K562 (cell line): ENCODE measurements at regions not wholly inside any gene's neighbourhood (a gene's known extent, or its start where the extent isn't known, plus 50 kb on each side); places are given as distances from the start of the nearest gene placed in this dataset.

Experiments
- BCL6 ChIP-seq: fragments of 250-450 bp; sonication (Bioruptor Pico); IDR thresholded peaks from 2 replicates; pipeline ENCODE4 v1.4.0; 2020
- CHD4 ChIP-seq: fragments of 200-600 bp; sonication (generic); IDR thresholded peaks from 3 replicates; pipeline ENCODE4 v1.6.1; 2012; ENCODE audit warnings: low read depth, mild to moderate bottlenecking, mixed read lengths, low read length, inconsistent platforms; ENCODE audit not compliant: insufficient read depth, insufficient replicate concordance, poor library complexity, severe bottlenecking
- DDX20 ChIP-seq: fragments of 450-650 bp; IDR thresholded peaks from 2 replicates; pipeline ENCODE4 v1.6.1; 2016; ENCODE audit warnings: missing genetic modification characterization, low read depth, mild to moderate bottlenecking, missing compliant biosample characterization, moderate library complexity
- HMG20A ChIP-seq: fragments of 450-650 bp; formaldehyde crosslinking; conservative IDR thresholded peaks from 2 replicates; pipeline ENCODE4 v1.4.0; 2020; ENCODE audit warnings: mild to moderate bottlenecking, mixed read lengths
- KDM2B ChIP-seq: fragments of 250-450 bp; sonication (Bioruptor Pico); IDR thresholded peaks from 2 replicates; pipeline ENCODE4 v1.8.0; 2021; ENCODE audit warnings: mild to moderate bottlenecking, moderate library complexity
- NFE2L1 ChIP-seq: fragments of 450-650 bp; IDR thresholded peaks from 2 replicates; pipeline ENCODE4 v1.6.1; 2016; ENCODE audit warnings: missing genetic modification characterization, low read depth, mild to moderate bottlenecking, missing compliant biosample characterization, moderate library complexity, borderline replicate concordance
- NR2C2 ChIP-seq, 2 experiments: fragments of 200-800 bp in 1 of 2; sonication (Bioruptor generic) in 1 of 2; sonication (generic) in 1 of 2; formaldehyde crosslinking in 1 of 2; IDR thresholded peaks; 2 replicates each; pipeline versions ENCODE4 v1.6.1 to v1.8.0; 2016 to 2022; ENCODE audit warnings: mild to moderate bottlenecking in 1 of 2, missing compliant biosample characterization in 1 of 2, missing genetic modification characterization in 1 of 2, missing genetic modification reagents in 1 of 2
- SAFB2 ChIP-seq: fragments of 200-400 bp; formaldehyde crosslinking; IDR thresholded peaks from 2 replicates; pipeline ENCODE4 v1.6.1; 2018; ENCODE audit warnings: borderline replicate concordance, low read length, low read depth, moderate library complexity; ENCODE audit not compliant: severe bottlenecking
- SIN3B ChIP-seq: fragments of 450-650 bp; IDR thresholded peaks from 2 replicates; pipeline ENCODE4 v1.6.1; 2017; ENCODE audit warnings: low read depth, mild to moderate bottlenecking, moderate library complexity
- TARDBP ChIP-seq: fragments of 450-650 bp; IDR thresholded peaks from 2 replicates; pipeline ENCODE4 v1.6.1; 2016
- TBL1XR1 ChIP-seq, 2 experiments: IDR thresholded peaks; 2 replicates each; pipeline ENCODE4 v1.6.1; 2012; ENCODE audit warnings: improper control_type of control experiment in 2 of 2, low read length in 2 of 2, mild to moderate bottlenecking in 1 of 2
- THRB ChIP-seq: fragments of 450-650 bp; formaldehyde crosslinking; conservative IDR thresholded peaks from 2 replicates; pipeline ENCODE4 v1.4.0; 2022; ENCODE audit warnings: mild to moderate bottlenecking, missing genetic modification characterization

GRCh38 chr2:167697948-167698347 lies 549.4 kb downstream of the STK39 start (continued):
- TF ChIP-seq NR2C2 (CRISPR knock-in tag; IDR thresholded peaks at IDR 0.05): no peak
- no peak for TF ChIP-seq NR2C2 (tag; IDR thresholded peaks at IDR 0.05)
- no peak for TF ChIP-seq SIN3B
- TF ChIP-seq HMG20A: no peak
- no peak for TF ChIP-seq CHD4
- no peak for TF ChIP-seq TBL1XR1 (IDR thresholded peaks at IDR 0.05; ENCODE audit: low read length in 2 of 2)
- no peak for TF ChIP-seq SAFB2
- no peak for TF ChIP-seq TARDBP
- no peak for TF ChIP-seq DDX20
- no peak for TF ChIP-seq THRB
- TF ChIP-seq KDM2B (CRISPR knock-in tag): no peak
- no peak for TF ChIP-seq BCL6 (CRISPR knock-in tag)
- no peak for TF ChIP-seq NFE2L1
